IMR-90 (cell line): ENCODE measurements at regions not wholly inside any gene's neighbourhood (a gene's known extent, or its start where the extent isn't known, plus 50 kb on each side); places are given as distances from the start of the nearest gene placed in this dataset.

Experiments used
- ATAC-seq: fragments of 200-7000 bp; cut with Tn5 transposase; 2 replicates; pipeline ENCODE4 v1.9.1; 2020; ENCODE audit warnings: low read depth, mild to moderate bottlenecking, moderate library complexity
- BruUV-seq: library from RNA; stranded (reverse); fragments of 400-500 nt; replicated peaks from 2 replicates; lab custom pipeline; 2021; lab: Mats Ljungman, UMichigan
- CTCF ChIA-PET: fragments of 300-600 bp; formaldehyde crosslinking; extraction: SDS; loops from one replicate; lab custom pipeline; 2021; ENCODE audit warnings: antibody characterized with exemption; lab: Yijun Ruan, JAX
- POLR2A ChIA-PET: fragments of 300-600 bp; sonication (Branson Sonifier 250); formaldehyde crosslinking; loops from one replicate; lab custom pipeline; 2022; ENCODE audit warnings: antibody characterized with exemption; ENCODE audit not compliant: unreplicated experiment; lab: Charles Lee
- DNase-seq: peaks from one replicate; pipeline ENCODE4 v3.0.0; 2013
- H2AFZ ChIP-seq: replicated peaks from 2 replicates; pipeline ENCODE3; 2013; ENCODE audit warnings: low read length, mild to moderate bottlenecking; ENCODE audit not compliant: poor library complexity
- H2AK5ac ChIP-seq: 2 replicates; pipeline ENCODE4 v1.6.1; 2013; ENCODE audit warnings: low read depth, low read length, inconsistent platforms
- H2AK9ac ChIP-seq: replicated peaks from 2 replicates; pipeline ENCODE3; 2013; ENCODE audit warnings: mild to moderate bottlenecking, low read depth, low read length, moderate library complexity; ENCODE audit not compliant: poor library complexity
- H2BK120ac ChIP-seq: 2 replicates; pipeline ENCODE4 v1.6.1; 2013; ENCODE audit warnings: low read depth, low read length, inconsistent platforms
- H2BK15ac ChIP-seq: 3 replicates; pipeline ENCODE4 v1.6.1; 2013; ENCODE audit warnings: low read depth, low read length, inconsistent platforms
- H2BK20ac ChIP-seq: 2 replicates; pipeline ENCODE4 v1.6.1; 2013; ENCODE audit warnings: low read depth, mild to moderate bottlenecking, inconsistent platforms, low read length, moderate library complexity
- H2BK5ac ChIP-seq: 2 replicates; pipeline ENCODE4 v1.6.1; 2013; ENCODE audit warnings: mild to moderate bottlenecking, low read depth, low read length, inconsistent platforms; ENCODE audit not compliant: poor library complexity, severe bottlenecking
- H3K14ac ChIP-seq: replicated peaks from 2 replicates; pipeline ENCODE4 v1.6.1; 2013; ENCODE audit warnings: low read depth, low read length, inconsistent platforms
- H3K18ac ChIP-seq: 2 replicates; pipeline ENCODE4 v1.6.1; 2013; ENCODE audit warnings: low read depth, low read length, control low read depth
- H3K23ac ChIP-seq: 2 replicates; pipeline ENCODE4 v1.6.1; 2013; ENCODE audit warnings: low read depth, low read length, inconsistent platforms
- H3K27ac ChIP-seq: 2 replicates; pipeline ENCODE4 v1.5.1; 2013; ENCODE audit warnings: mild to moderate bottlenecking, control low read depth, low read length; ENCODE audit not compliant: insufficient read depth
- H3K27me3 ChIP-seq: 2 replicates; pipeline ENCODE4 v1.6.1; 2013; ENCODE audit warnings: low read length; ENCODE audit not compliant: control insufficient read depth, insufficient read depth
- H3K36me3 ChIP-seq: 2 replicates; pipeline ENCODE4 v1.6.1; 2013; ENCODE audit warnings: low read length, mixed read lengths; ENCODE audit not compliant: control insufficient read depth, insufficient read depth
- H3K4ac ChIP-seq: 2 replicates; pipeline ENCODE4 v1.6.1; 2013; ENCODE audit warnings: low read depth, low read length, inconsistent platforms
- H3K4me1 ChIP-seq: 2 replicates; pipeline ENCODE4 v1.6.1; 2013; ENCODE audit warnings: low read length, mixed read lengths; ENCODE audit not compliant: control insufficient read depth, insufficient read depth
- H3K4me2 ChIP-seq: 2 replicates; pipeline ENCODE4 v1.6.1; 2013; ENCODE audit warnings: low read depth, mild to moderate bottlenecking, control low read depth, low read length, moderate library complexity
- H3K4me3 ChIP-seq: 2 replicates; pipeline ENCODE4 v1.5.1; 2013; ENCODE audit warnings: low read depth, mild to moderate bottlenecking, control low read depth, low read length, moderate library complexity; ENCODE audit not compliant: insufficient read depth
- H3K56ac ChIP-seq: 2 replicates; pipeline ENCODE4 v1.6.1; 2013; ENCODE audit warnings: low read length, inconsistent platforms; ENCODE audit not compliant: insufficient read depth; ENCODE audit errors: extremely low read depth
- H3K79me1 ChIP-seq, 2 experiments: 2 replicates each; pipeline ENCODE4 v1.6.1; 2013; ENCODE audit warnings: low read length in 2 of 2, inconsistent platforms in 1 of 2, low read depth in 1 of 2
- H3K9ac ChIP-seq: 2 replicates; pipeline ENCODE4 v1.6.1; 2013; ENCODE audit warnings: low read depth, low read length, control low read depth
- H3K9me1 ChIP-seq: 2 replicates; pipeline ENCODE4 v1.6.1; 2013; ENCODE audit warnings: low read length, inconsistent platforms; ENCODE audit not compliant: insufficient read depth
- H3K9me3 ChIP-seq: 2 replicates; pipeline ENCODE4 v1.6.1; 2013; ENCODE audit warnings: low read length; ENCODE audit not compliant: control insufficient read depth, insufficient read depth
- H4K20me1 ChIP-seq: 2 replicates; pipeline ENCODE4 v1.6.1; 2013; ENCODE audit warnings: low read length, inconsistent platforms; ENCODE audit not compliant: insufficient read depth
- H4K5ac ChIP-seq: 2 replicates; pipeline ENCODE4 v1.6.1; 2013; ENCODE audit warnings: mild to moderate bottlenecking, low read depth, low read length, control low read depth
- H4K8ac ChIP-seq, 2 experiments: 2 replicates each; pipeline ENCODE4 v1.6.1; 2013; ENCODE audit warnings: low read depth in 2 of 2, low read length in 2 of 2, control low read depth in 1 of 2, inconsistent platforms in 1 of 2
- H4K91ac ChIP-seq: 2 replicates; pipeline ENCODE4 v1.6.1; 2013; ENCODE audit warnings: low read depth, low read length, inconsistent platforms; ENCODE audit not compliant: insufficient read depth
- BHLHE40 ChIP-seq: fragments of 150-350 bp; IDR thresholded peaks from 2 replicates; pipeline ENCODE4 v1.6.1; 2016; ENCODE audit warnings: mild to moderate bottlenecking, low read depth, low read length
- CEBPB ChIP-seq: IDR thresholded peaks from 2 replicates; pipeline ENCODE4 v1.6.1; 2012; ENCODE audit warnings: low read depth, low read length, improper control_type of control experiment
- CHD1 ChIP-seq: IDR thresholded peaks from 2 replicates; pipeline ENCODE4 v1.6.1; 2012; ENCODE audit warnings: low read depth, low read length, improper control_type of control experiment
- CTCF ChIP-seq: conservative IDR thresholded peaks from 2 replicates; pipeline ENCODE4 v1.5.1; 2012; ENCODE audit warnings: mild to moderate bottlenecking, low read depth, low read length, improper control_type of control experiment
- ELK1 ChIP-seq: fragments of 150-350 bp; IDR thresholded peaks from 2 replicates; pipeline ENCODE4 v1.6.1; 2016; ENCODE audit warnings: low read depth, mild to moderate bottlenecking, low read length, moderate library complexity, borderline replicate concordance
- FOS ChIP-seq: fragments of 150-350 bp; IDR thresholded peaks from 2 replicates; pipeline ENCODE4 v1.6.1; 2016; ENCODE audit warnings: low read depth, low read length
- MAFK ChIP-seq: IDR thresholded peaks from 2 replicates; pipeline ENCODE4 v1.6.1; 2012; ENCODE audit warnings: low read depth, low read length, improper control_type of control experiment
- MAZ ChIP-seq: IDR thresholded peaks from 2 replicates; pipeline ENCODE4 v1.6.1; 2012; ENCODE audit warnings: low read depth, mild to moderate bottlenecking, low read length, improper control_type of control experiment, moderate library complexity, borderline replicate concordance
- MXI1 ChIP-seq: IDR thresholded peaks from 2 replicates; pipeline ENCODE4 v1.6.1; 2012; ENCODE audit warnings: low read depth, mild to moderate bottlenecking, low read length, moderate library complexity, borderline replicate concordance
- NFE2L2 ChIP-seq: fragments of 150-350 bp; IDR thresholded peaks from 2 replicates; pipeline ENCODE4 v1.6.1; 2016; ENCODE audit warnings: low read depth, mild to moderate bottlenecking, low read length
- POLR2A ChIP-seq: IDR thresholded peaks from 2 replicates; pipeline ENCODE4 v1.6.1; 2012; ENCODE audit warnings: mild to moderate bottlenecking, low read depth, low read length
- RAD21 ChIP-seq: IDR thresholded peaks from 2 replicates; pipeline ENCODE4 v1.6.1; 2012; ENCODE audit warnings: low read length, improper control_type of control experiment
- RCOR1 ChIP-seq: IDR thresholded peaks from 2 replicates; pipeline ENCODE4 v1.6.1; 2012; ENCODE audit warnings: mild to moderate bottlenecking, low read length, improper control_type of control experiment; ENCODE audit not compliant: insufficient replicate concordance
- RFX5 ChIP-seq: IDR thresholded peaks from 2 replicates; pipeline ENCODE4 v1.8.0; 2012; ENCODE audit warnings: low read depth, mild to moderate bottlenecking, low read length, moderate library complexity
- SMC3 ChIP-seq: fragments of 150-350 bp; IDR thresholded peaks from 2 replicates; pipeline ENCODE4 v1.6.1; 2016; ENCODE audit warnings: low read depth, mild to moderate bottlenecking, antibody characterized with exemption, low read length, moderate library complexity
- USF2 ChIP-seq: fragments of 150-350 bp; IDR thresholded peaks from 2 replicates; pipeline ENCODE4 v1.6.1; 2017; ENCODE audit warnings: mild to moderate bottlenecking, antibody characterized with exemption, low read length, low read depth
- WGBS, 2 experiments: methylation state at CpG; one replicate each; pipeline versions ENCODE4 v1.1.5 to v1.1.7; 2013; ENCODE audit warnings: missing lambda C conversion rate in 2 of 2; ENCODE audit not compliant: insufficient read length in 1 of 2; ENCODE audit errors: extremely low coverage in 2 of 2; 5-methylcytosine and 5-hydroxymethylcytosine counted together
- dilution Hi-C: fragments of 300-500 bp; cut with HindIII; formaldehyde crosslinking; loops from one replicate; pipeline ENCODE4 v1.14.3; 2018; ENCODE audit warnings: low sequenced_read_pairs; ENCODE audit not compliant: unreplicated experiment
- in situ Hi-C: fragments of 300-500 bp; cut with MboI; formaldehyde crosslinking; loops from 3 replicates; pipeline ENCODE4 v1.14.3; 2019; ENCODE audit warnings: low sequenced_read_pairs, inconsistent platforms, mixed read lengths
- intact Hi-C: fragments of 100-400 bp; cut with micrococcal nuclease; formaldehyde crosslinking; loops from 2 replicates; pipeline ENCODE4 v1.10.0; 2022

GRCh38 chr4:18880871-18881270, 859.3 kb upstream of the LCORL start:
- H4K5ac ChIP-seq: no peak overlapping the region
- H3K4ac ChIP-seq: no peak overlapping the region
- no peak overlapping the region for H3K56ac ChIP-seq
- H3K27ac ChIP-seq: no peak overlapping the region
- H3K9ac ChIP-seq: no peak overlapping the region
- no peak overlapping the region for H2AK9ac ChIP-seq
- no peak overlapping the region for H3K4me3 ChIP-seq
- no peak for DNase-seq
- BruUV-seq: no TSS peak
- H2AFZ ChIP-seq: no peak overlapping the region
- H4K8ac ChIP-seq: no peak overlapping the region
- ChIA-PET CTCF (no interaction called here), POLR2A (no interaction called here)
- no peak overlapping the region for H3K4me2 ChIP-seq
- H3K9me3 ChIP-seq: 0 out of 2 replicates have a peak, but pooled peaks cover 2% of the 10 kb centered on the region
- H2BK20ac ChIP-seq: no peak overlapping the region
- no peak overlapping the region for H2AK5ac ChIP-seq
- H2BK15ac ChIP-seq: no peak overlapping the region
- H4K91ac ChIP-seq: no peak overlapping the region
- intact Hi-C loops: no loop called here
- no peak overlapping the region for H3K14ac ChIP-seq
- H3K27me3 ChIP-seq: no peaks in the 10 kb centered on the region
- no peak overlapping the region for H3K23ac ChIP-seq
- no peaks in the 10 kb centered on the region for H3K4me1 ChIP-seq
- no peaks in the 10 kb centered on the region for H4K20me1 ChIP-seq
- WGBS, 2 experiments: no CpG with 5 or more reads among the region's 2 CpGs
- no peak for TF ChIP-seq ELK1
- TF ChIP-seq CHD1: no peak
- no peak for TF ChIP-seq NFE2L2
- TF ChIP-seq RCOR1: no peak
- TF ChIP-seq SMC3: no peak
- no peak for TF ChIP-seq BHLHE40
- no peak for TF ChIP-seq FOS
- TF ChIP-seq MAZ: no peak
- TF ChIP-seq MAFK: no peak
- no peak for TF ChIP-seq RAD21
- no peak for TF ChIP-seq USF2
- TF ChIP-seq MXI1: no peak
- no peak for TF ChIP-seq RFX5
- TF ChIP-seq POLR2A: no peak
- TF ChIP-seq CEBPB: no peak
- no peak for TF ChIP-seq CTCF
- H2BK120ac ChIP-seq: no peak overlapping the region
- H3K79me1 ChIP-seq: no peaks in the 10 kb centered on the region
- dilution Hi-C loops: no loop called here
- no peaks in the 10 kb centered on the region for H3K9me1 ChIP-seq
- in situ Hi-C loops: no loop called here
- no peak overlapping the region for H3K18ac ChIP-seq
- no peak overlapping the region for H2BK5ac ChIP-seq
- ATAC-seq: no peak
- H3K36me3 ChIP-seq: no peaks in the 10 kb centered on the region
